OCI-LY1 (cell line): ENCODE measurements at regions not wholly inside any gene's neighbourhood (a gene's known extent, or its start where the extent isn't known, plus 50 kb on each side); places are given as distances from the start of the nearest gene placed in this dataset.

ENCODE experiments used
- H2AFZ ChIP-seq: fragments of 200-600 bp; sonication (generic), shearing (Covaris generic); 2 replicates; pipeline ENCODE4 v1.6.0; 2014; ENCODE audit warnings: antibody characterized with exemption, mild to moderate bottlenecking, low read length
- H3F3A ChIP-seq: fragments of 200-600 bp; sonication (generic), shearing (Covaris generic); 2 replicates; pipeline ENCODE4 v1.6.0; 2014; ENCODE audit warnings: mild to moderate bottlenecking, antibody characterized with exemption, low read length, moderate library complexity; ENCODE audit not compliant: insufficient read depth
- H3K27ac ChIP-seq: fragments of 200-600 bp; sonication (generic); 2 replicates; pipeline ENCODE4 v1.5.1; 2014; ENCODE audit warnings: low read length, mixed run types, mild to moderate bottlenecking, low read depth; ENCODE audit not compliant: poor library complexity, severe bottlenecking
- H3K27me3 ChIP-seq: fragments of 200-600 bp; sonication (generic); 2 replicates; pipeline ENCODE4 v1.6.0; 2014; ENCODE audit warnings: antibody characterized with exemption, mild to moderate bottlenecking, low read length, moderate library complexity; ENCODE audit not compliant: insufficient read depth
- H3K36me3 ChIP-seq: fragments of 200-600 bp; sonication (generic); 2 replicates; pipeline ENCODE4 v1.6.1; 2014; ENCODE audit warnings: mild to moderate bottlenecking, antibody characterized with exemption, low read length, moderate library complexity, mixed read lengths; ENCODE audit not compliant: insufficient read depth
- H3K4me1 ChIP-seq: fragments of 200-600 bp; sonication (generic); 2 replicates; pipeline ENCODE4 v1.5.1; 2014; ENCODE audit warnings: mild to moderate bottlenecking, low read length, moderate library complexity; ENCODE audit not compliant: insufficient read depth, severe bottlenecking
- H3K4me2 ChIP-seq: fragments of 200-600 bp; sonication (generic), shearing (Covaris generic); 2 replicates; pipeline ENCODE4 v1.6.1; 2014; ENCODE audit warnings: low read length
- H3K4me3 ChIP-seq: fragments of 200-600 bp; sonication (generic); 2 replicates; pipeline ENCODE4 v1.5.1; 2014; ENCODE audit warnings: low read length, low read depth, mild to moderate bottlenecking, mixed read lengths; ENCODE audit not compliant: poor library complexity, severe bottlenecking
- H3K79me2 ChIP-seq: fragments of 200-600 bp; shearing (Covaris generic); 2 replicates; pipeline ENCODE4 v1.6.1; 2016; ENCODE audit warnings: mixed run types, low read length, mixed read lengths; ENCODE audit not compliant: insufficient read depth
- H3K9ac ChIP-seq: fragments of 200-600 bp; sonication (generic), shearing (Covaris generic); 2 replicates; pipeline ENCODE4 v1.6.1; 2014; ENCODE audit warnings: mild to moderate bottlenecking, low read length, mixed read lengths
- H3K9me2 ChIP-seq: fragments of 200-600 bp; sonication (generic), shearing (Covaris generic); 2 replicates; pipeline ENCODE4 v1.6.1; 2014; ENCODE audit warnings: low read depth, mild to moderate bottlenecking, low read length, mixed read lengths
- H3K9me3 ChIP-seq: fragments of 200-600 bp; shearing (Covaris generic); 2 replicates; pipeline ENCODE4 v1.6.1; 2014; ENCODE audit warnings: low read length, mixed read lengths
- H4K20me1 ChIP-seq: fragments of 200-600 bp; sonication (generic), shearing (Covaris generic); 2 replicates; pipeline ENCODE4 v1.6.0; 2016; ENCODE audit warnings: mild to moderate bottlenecking, low read length; ENCODE audit not compliant: insufficient read depth
- CTCF ChIP-seq: fragments of 200-600 bp; sonication (generic), shearing (Covaris generic); IDR thresholded peaks from 2 replicates; pipeline ENCODE4 v1.5.1; 2017; ENCODE audit warnings: mild to moderate bottlenecking, antibody characterized with exemption, low read length, moderate library complexity, mixed read lengths
- EZH2 ChIP-seq: fragments of 200-600 bp; sonication (generic), shearing (Covaris generic); IDR thresholded peaks from 2 replicates; pipeline ENCODE4 v1.8.0; 2017; ENCODE audit warnings: borderline replicate concordance, mixed run types, mild to moderate bottlenecking, antibody characterized with exemption, low read length, moderate library complexity, mixed read lengths

- H3K27ac ChIP-seq = no peak overlapping the region
Observed at GRCh38 chr1:232560940-232561339, 69.0 kb downstream of the SIPA1L2 start.

GRCh38 chr1:232558954-232559353, 71.0 kb downstream of the SIPA1L2 start:
- no peaks in the 10 kb centered on the region for H3K36me3 ChIP-seq
- no peak overlapping the region for H3K9ac ChIP-seq
- H3K4me3 ChIP-seq = no peak overlapping the region
- H3K79me2 ChIP-seq = no peaks in the 10 kb centered on the region
- H3K9me3 ChIP-seq = no peaks in the 10 kb centered on the region
- H3K27me3 ChIP-seq = no peaks in the 10 kb centered on the region
- H3K4me1 ChIP-seq = no peaks in the 10 kb centered on the region
- no peaks in the 10 kb centered on the region for H3K9me2 ChIP-seq
- H3K4me2 ChIP-seq = no peak overlapping the region
- H3F3A ChIP-seq = no peaks in the 10 kb centered on the region
- TF ChIP-seq EZH2 (no peak), CTCF (no peak)
- no peak overlapping the region for H3K27ac ChIP-seq
- no peak overlapping the region for H2AFZ ChIP-seq
- H4K20me1 ChIP-seq = no peaks in the 10 kb centered on the region

More at GRCh38 chr1:232560940-232561339, 69.0 kb downstream of the SIPA1L2 start:
- no peaks in the 10 kb centered on the region for H3F3A ChIP-seq
- no peaks in the 10 kb centered on the region for H3K79me2 ChIP-seq
- H3K4me3 ChIP-seq = no peak overlapping the region
- H3K27me3 ChIP-seq = no peaks in the 10 kb centered on the region
- no peak overlapping the region for H3K4me2 ChIP-seq
- TF ChIP-seq EZH2 (no peak), CTCF (no peak)
- H3K36me3 ChIP-seq = no peaks in the 10 kb centered on the region
- no peaks in the 10 kb centered on the region for H3K9me2 ChIP-seq
- H3K9ac ChIP-seq = no peak overlapping the region
- H3K9me3 ChIP-seq = no peaks in the 10 kb centered on the region
- H4K20me1 ChIP-seq = no peaks in the 10 kb centered on the region
- H3K4me1 ChIP-seq = no peaks in the 10 kb centered on the region
- H2AFZ ChIP-seq = no peak overlapping the region

- H3K9me2 ChIP-seq = no peaks in the 10 kb centered on the region
- no peak overlapping the region for H3K9ac ChIP-seq
- H3K79me2 ChIP-seq = no peaks in the 10 kb centered on the region
- H3K27ac ChIP-seq = no peak overlapping the region
- H2AFZ ChIP-seq = no peak overlapping the region
- no peaks in the 10 kb centered on the region for H4K20me1 ChIP-seq
- no peak overlapping the region for H3K4me3 ChIP-seq
- H3K27me3 ChIP-seq = no peaks in the 10 kb centered on the region
- H3K4me2 ChIP-seq = no peak overlapping the region
- TF ChIP-seq CTCF = no peak
- no peak for TF ChIP-seq EZH2
- no peaks in the 10 kb centered on the region for H3K36me3 ChIP-seq
- no peaks in the 10 kb centered on the region for H3K4me1 ChIP-seq
- H3K9me3 ChIP-seq = no peaks in the 10 kb centered on the region
- no peaks in the 10 kb centered on the region for H3F3A ChIP-seq
Observed at GRCh38 chr1:232557502-232558191, 72.3 kb downstream of the SIPA1L2 start.
